Left colon (tissue), 2 donors: ENCODE measurements at regions not wholly inside any gene's neighbourhood (a gene's known extent, or its start where the extent isn't known, plus 50 kb on each side); places are given as distances from the start of the nearest gene placed in this dataset.

ENCODE experiments used
- ATAC-seq: fragments of 200-7000 bp; cut with Tn5 transposase; one replicate; pipeline ENCODE4 v1.9.1; 2020; ENCODE audit warnings: mild to moderate bottlenecking, moderate library complexity
- DNase-seq, 2 donors: peaks; one replicate each; pipeline ENCODE4 v3.0.0-alpha.2; 2020
- intact Hi-C, 2 donors: fragments of 100-400 bp; cut with DNase I in 1 of 2; cut with micrococcal nuclease in 1 of 2; formaldehyde crosslinking; loops; one replicate each; pipeline versions ENCODE4 v1.11.2 to v1.14.0; 2022; cut with DNase I, micrococcal nuclease
- donor health status: DM: no; HTN: no; CAD: no.
- donor health status: DM: yes; HTN: yes; CAD: no.

DNA sequence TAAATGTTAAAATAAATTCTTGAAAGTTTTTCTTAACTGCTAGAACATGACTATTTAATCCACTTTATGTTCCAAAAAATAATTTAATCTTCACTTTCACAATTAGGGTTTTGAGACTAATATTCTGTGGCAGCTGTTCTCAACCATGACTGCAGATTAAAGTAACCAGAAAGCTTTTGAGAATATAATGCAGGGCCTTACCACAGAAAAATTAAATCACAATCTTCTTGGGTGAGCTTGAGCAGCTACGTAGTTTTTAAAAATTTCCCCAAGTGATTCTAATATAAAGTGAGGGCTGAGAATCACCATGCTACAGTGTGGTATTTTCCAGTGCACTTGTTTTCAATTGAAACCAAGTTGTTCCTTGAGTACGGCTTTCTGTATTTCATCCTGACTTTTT, 196.6 kb upstream of the PTCHD4 start:
- no peak for ATAC-seq
- no peak for DNase-seq
- intact Hi-C loops, result no loop called here

- ATAC-seq (no peak), DNase-seq (no peak)
- intact Hi-C loops, result no loop called here
Measured at GRCh38 chr6:48290595-48290994, 179.6 kb upstream of the PTCHD4 start.

DNA sequence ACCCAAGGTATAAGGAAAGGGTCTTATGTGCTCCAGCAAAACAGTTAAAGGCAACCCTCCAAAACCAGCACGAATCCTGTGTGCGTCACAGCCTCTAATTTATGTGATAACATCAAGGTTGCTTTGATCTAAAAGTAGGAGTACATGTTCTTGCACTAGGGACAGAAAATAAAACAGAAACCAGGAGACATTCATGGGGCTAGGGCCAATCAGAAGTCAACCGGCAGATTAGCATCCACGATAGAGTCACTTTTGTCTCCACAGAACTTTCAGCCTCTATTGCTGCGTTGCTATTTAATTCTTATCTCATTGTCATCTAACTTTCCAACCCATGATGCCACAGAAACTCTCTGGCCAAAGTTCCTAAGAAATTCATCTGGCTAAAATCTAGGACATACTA, 178.8 kb upstream of the PTCHD4 start:
- intact Hi-C loops, result no loop called here
- no peak for ATAC-seq
- no peak for DNase-seq

- ATAC-seq (no peak), DNase-seq (no peak)
- intact Hi-C loops, result no loop called here
Measured at GRCh38 chr6:48281217-48281616, 170.2 kb upstream of the PTCHD4 start.

DNA sequence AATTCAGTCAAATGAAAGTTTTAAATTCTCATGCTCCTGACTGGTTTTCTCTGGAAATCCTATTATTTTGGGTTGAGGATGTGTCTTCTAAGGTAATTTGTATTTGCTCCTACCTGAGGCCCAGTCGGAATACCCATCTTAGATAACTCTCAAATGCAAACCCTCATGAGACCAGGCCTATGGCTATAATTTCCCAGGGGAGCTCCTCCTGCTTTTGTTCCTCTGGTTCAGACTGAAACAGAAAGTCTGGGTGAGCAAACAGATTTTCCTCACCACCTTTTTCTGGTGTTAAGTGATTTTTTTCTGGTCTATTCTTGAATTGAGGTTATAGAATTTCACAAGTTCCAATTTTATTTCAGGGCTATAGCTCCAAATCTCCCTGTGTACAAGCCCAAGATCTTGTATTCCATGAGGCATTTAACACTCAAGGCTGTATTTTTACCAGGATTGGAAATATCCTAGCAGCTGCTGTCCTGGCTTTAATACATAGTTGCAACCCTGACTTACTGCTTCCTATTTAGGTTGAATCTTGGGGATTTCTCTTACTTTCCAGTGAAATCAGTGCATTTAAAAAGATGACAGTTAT, 169.1 kb upstream of the PTCHD4 start:
- intact Hi-C loops, result no loop called here
- DNase-seq, result no peak
- no peak for ATAC-seq

GRCh38 chr6:48278261-48278660, 167.3 kb upstream of the PTCHD4 start:
- ATAC-seq (no peak), DNase-seq (no peak)
- intact Hi-C loops, result no loop called here

DNA sequence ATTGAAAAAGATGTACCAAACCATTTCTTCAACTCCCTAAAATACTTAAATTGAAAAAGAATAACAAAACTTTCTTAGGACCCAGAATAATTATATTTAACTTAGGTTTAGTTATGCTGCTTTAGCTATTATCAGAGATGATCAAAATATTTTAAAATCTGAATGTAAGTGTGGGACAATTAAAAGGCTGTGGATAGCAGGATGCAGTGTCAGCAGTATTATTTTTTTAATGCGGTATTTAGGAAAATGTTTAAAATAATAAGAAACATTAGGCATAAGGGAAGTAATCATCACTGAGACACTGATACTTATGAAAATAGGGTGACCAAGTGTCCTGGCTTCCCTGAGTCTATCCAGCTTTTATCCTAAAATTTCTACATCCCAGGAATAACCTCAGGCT, 161.5 kb upstream of the PTCHD4 start:
- DNase-seq, result no peak
- intact Hi-C loops, result no loop called here
- no peak for ATAC-seq

- DNase-seq (no peak), ATAC-seq (peak; percentile 79)
- intact Hi-C loops, result no loop called here
Measured at GRCh38 chr6:48255094-48255493, 144.1 kb upstream of the PTCHD4 start.

- intact Hi-C loops, result no loop called here
- DNase-seq (no peak), ATAC-seq (no peak)
Measured at GRCh38 chr6:48249071-48249470, 138.1 kb upstream of the PTCHD4 start.

GRCh38 chr6:48243071-48243470, 132.1 kb upstream of the PTCHD4 start:
- no peak for ATAC-seq
- no peak for DNase-seq

DNA sequence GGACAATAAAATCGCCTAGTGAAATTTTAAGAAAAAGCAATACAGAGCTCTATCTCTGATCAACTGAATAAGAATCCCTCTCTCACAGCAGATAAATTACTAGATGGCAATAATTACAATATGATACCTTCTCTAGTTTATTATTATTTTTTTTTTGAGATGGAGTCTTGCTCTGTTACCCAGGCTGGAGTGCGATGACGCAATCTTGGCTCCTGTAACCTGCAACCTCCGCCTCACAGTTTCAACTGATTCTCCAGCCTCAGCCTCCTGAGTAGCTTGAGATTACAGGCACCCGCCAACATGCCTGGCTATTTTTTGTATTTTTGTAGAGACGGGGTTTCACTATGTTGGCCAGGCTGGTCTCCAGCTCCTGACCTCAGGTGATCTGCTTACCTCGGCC, 129.3 kb upstream of the PTCHD4 start:
- DNase-seq (no peak), ATAC-seq (no peak)
- intact Hi-C loops, result no loop called here

More at GRCh38 chr6:48243071-48243470, 132.1 kb upstream of the PTCHD4 start:
- intact Hi-C loops, result no loop called here

DNA sequence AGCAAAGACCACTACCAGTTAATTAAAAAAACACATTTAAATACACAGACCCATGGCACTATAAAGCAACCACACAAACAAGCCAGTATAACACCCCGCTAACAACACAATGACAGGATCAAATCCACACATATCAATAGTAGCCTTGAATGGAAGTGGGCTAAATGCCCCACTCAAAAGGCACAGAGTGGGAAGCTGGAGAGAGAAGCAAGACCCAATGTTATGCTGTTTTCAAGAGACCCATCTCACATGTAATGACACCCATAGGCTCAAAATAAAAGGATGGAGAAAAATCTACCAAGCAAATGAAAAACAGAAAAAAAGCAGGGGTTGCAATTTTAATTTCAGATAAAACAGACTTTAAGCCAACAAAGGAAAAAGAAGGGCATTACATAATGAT, 125.4 kb upstream of the PTCHD4 start:
- intact Hi-C loops, result no loop called here
- no peak for DNase-seq
- ATAC-seq, result no peak

- no peak for DNase-seq
Measured at GRCh38 chr6:48233063-48233462, 122.1 kb upstream of the PTCHD4 start.

GRCh38 chr6:48229841-48230240, 118.8 kb upstream of the PTCHD4 start:
- ATAC-seq (no peak), DNase-seq (no peak)
- intact Hi-C loops, result no loop called here

More at GRCh38 chr6:48233063-48233462, 122.1 kb upstream of the PTCHD4 start:
- ATAC-seq, result no peak
- intact Hi-C loops, result no loop called here

DNA sequence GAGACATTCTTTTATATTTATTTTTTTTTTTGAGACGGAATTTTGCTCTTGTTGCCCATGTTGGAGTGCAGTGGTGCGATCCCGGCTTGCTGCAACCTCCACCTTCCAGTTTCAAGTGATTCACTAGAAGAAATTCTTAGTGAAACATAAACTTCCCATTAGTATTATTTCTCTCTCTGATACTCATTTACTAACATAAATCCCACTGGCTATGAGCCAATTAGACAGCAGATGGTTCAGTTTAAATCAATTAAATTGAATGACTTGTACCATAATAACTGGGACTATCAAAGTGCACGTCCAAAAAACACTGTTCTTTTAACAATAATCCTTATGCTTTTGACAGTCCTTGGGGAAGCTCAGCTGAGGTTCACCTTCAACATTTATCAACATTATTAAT, 111.2 kb upstream of the PTCHD4 start:
- no peak for ATAC-seq
- intact Hi-C loops, result no loop called here
- no peak for DNase-seq

DNA sequence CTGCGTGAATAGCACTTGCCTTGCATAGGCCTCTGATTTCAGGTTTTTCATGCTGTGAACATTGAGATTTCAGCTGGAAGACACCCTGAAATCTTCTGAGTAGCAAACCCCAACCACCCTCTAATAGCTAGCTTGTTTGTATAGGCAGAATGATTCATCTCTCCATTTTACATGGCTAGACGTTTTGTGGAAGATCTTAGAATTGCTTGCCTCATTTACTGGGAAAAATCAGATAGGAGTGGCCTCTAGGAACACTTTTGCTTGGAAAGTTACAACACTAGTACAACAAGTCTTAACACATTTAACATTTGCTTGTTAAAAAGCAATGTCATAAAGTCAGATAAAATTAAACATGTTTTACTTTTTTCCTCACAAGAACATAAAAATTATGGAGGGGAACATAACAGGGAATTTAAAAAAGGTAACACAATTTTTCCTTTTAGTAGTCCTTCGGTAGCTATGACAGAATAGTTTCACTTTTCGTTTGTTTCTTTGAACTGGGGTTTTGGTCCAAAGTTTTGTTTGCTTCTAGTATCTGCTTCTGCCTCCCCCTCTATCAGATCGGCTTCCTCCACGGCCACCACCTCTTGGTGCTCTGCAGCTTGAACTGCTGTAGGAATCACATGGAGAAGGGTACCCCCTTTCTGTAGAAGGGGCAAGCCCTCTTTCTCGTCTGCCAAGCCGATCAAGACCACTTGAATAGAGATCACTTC, 102.2 kb upstream of the PTCHD4 start:
- no peak for ATAC-seq
- no peak for DNase-seq
- intact Hi-C loops, result no loop called here

- ATAC-seq, result no peak
- DNase-seq, result no peak
- intact Hi-C loops, result no loop called here
Measured at GRCh38 chr6:48212501-48212900, 101.5 kb upstream of the PTCHD4 start.

GRCh38 chr6:48206091-48206490, 95.1 kb upstream of the PTCHD4 start:
- ATAC-seq (no peak), DNase-seq (no peak)
- intact Hi-C loops, result no loop called here

DNA sequence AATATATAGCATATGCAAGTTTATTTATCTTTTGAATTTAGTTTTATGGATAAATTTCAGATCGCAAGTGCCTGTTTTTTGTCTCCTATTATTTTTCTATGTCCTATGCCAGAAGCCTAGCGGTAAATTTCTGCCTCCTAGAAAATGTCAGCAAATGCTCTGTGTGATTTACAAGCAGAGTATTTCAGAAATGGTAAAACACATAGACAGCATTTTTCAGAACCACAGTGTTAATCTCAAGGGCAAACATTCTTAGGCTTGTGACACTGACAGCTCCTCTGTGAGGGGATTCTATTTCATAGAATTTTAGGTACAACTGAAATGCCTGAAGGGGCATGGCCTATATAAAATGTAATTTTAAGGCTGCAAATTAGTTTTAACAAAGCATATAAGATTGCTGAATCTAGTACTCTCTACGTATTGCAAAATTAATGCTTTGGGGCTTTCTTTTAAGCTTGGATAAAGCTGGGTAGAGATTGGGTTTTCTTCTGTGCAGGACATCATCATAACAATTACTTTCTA, 89.9 kb upstream of the PTCHD4 start:
- no peak for ATAC-seq
- intact Hi-C loops, result no loop called here

DNA sequence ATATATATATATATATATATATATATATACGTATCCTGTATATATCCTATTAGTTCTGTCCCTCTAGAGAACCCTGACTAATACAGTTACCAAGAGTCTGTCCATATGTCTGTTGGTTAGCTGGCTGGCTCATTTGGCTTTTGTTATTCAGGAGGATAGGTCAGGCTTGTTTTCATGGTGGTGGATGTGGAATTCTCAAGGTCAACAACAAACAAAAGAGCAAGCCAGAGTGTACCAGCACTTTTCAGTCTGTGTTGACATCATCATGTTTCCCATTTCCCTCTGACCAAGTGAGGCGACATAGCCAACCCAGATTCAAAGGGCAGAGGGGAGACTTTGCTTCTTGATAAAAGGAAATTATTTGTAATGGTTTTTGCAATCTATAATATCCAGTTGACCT, 88.5 kb upstream of the PTCHD4 start:
- ATAC-seq (no peak), DNase-seq (no peak)
- intact Hi-C loops, result no loop called here

More for the DNA sequence above, 89.9 kb upstream of the PTCHD4 start:
- DNase-seq, result no peak

GRCh38 chr6:48197941-48198340, 86.9 kb upstream of the PTCHD4 start:
- intact Hi-C loops, result no loop called here
- no peak for DNase-seq
- ATAC-seq, result no peak
